HepG2 (cell line): ENCODE measurements at regions not wholly inside any gene's neighbourhood (a gene's known extent, or its start where the extent isn't known, plus 50 kb on each side); places are given as distances from the start of the nearest gene placed in this dataset.

Experiments used
- ATAC-seq: fragments of 200-7000 bp; cut with Tn5 transposase; 3 replicates; pipeline ENCODE4 v1.9.1; 2020; ENCODE audit warnings: mild to moderate bottlenecking, moderate library complexity
- BruUV-seq: library from RNA; stranded (reverse); fragments of 400-500 nt; replicated peaks from 2 replicates; lab custom pipeline; 2021; lab: Mats Ljungman, UMichigan
- CTCF ChIA-PET: fragments of 300-600 bp; formaldehyde crosslinking; extraction: SDS; loops from one replicate; lab custom pipeline; 2021; ENCODE audit warnings: low total read pairs, inconsistent platforms, low intra/inter-chr PET ratio; lab: Yijun Ruan, JAX
- POLR2A ChIA-PET: fragments of 350-600 bp; sonication (Branson Sonifier 250); formaldehyde crosslinking; loops from one replicate; lab custom pipeline; 2020; ENCODE audit warnings: antibody characterized with exemption, inconsistent platforms; lab: Yijun Ruan, JAX
- DNase-seq: peaks from one replicate; pipeline ENCODE4 v3.0.0-alpha.2; 2015; ENCODE audit warnings: low spot score
- FAIRE-seq: peaks from 3 replicates; lab custom pipeline; 2011; peaks lifted over from hg19 to GRCh38; lab: Jason Lieb, UNC
- H2AFZ ChIP-seq: one replicate; pipeline ENCODE4 v1.6.1; 2011; ENCODE audit warnings: low read length, inconsistent platforms
- H3K27ac ChIP-seq: fragments of 300-600 bp; 3 replicates; pipeline ENCODE4 v1.8.0; 2011; ENCODE audit warnings: mixed run types, mild to moderate bottlenecking, mixed read lengths, low read length, inconsistent platforms; ENCODE audit not compliant: insufficient read depth; ENCODE audit errors: extremely low read length
- H3K27me3 ChIP-seq, 2 experiments: fragments of 200-600 bp in 1 of 2; 2 replicates in 1 of 2; 3 replicates in 1 of 2; pipeline versions ENCODE4 v1.6.0 to v1.8.0; 2011; ENCODE audit warnings: low read length in 2 of 2, mild to moderate bottlenecking in 2 of 2, moderate library complexity in 2 of 2, inconsistent platforms in 1 of 2; ENCODE audit not compliant: insufficient read depth in 2 of 2, control insufficient read depth in 1 of 2
- H3K36me3 ChIP-seq, 2 experiments: fragments of 200-600 bp in 1 of 2; replicated peaks in 1 of 2; 2 replicates in 1 of 2; 3 replicates in 1 of 2; pipeline versions ENCODE4 v1.5.1 to v1.8.0; 2011; ENCODE audit warnings: low read length in 2 of 2, inconsistent platforms in 1 of 2; ENCODE audit not compliant: insufficient read depth in 2 of 2, control insufficient read depth in 1 of 2
- H3K4me1 ChIP-seq: 2 replicates; pipeline ENCODE4 v1.5.1; 2012; ENCODE audit warnings: low read length, inconsistent platforms; ENCODE audit not compliant: insufficient read depth
- H3K4me2 ChIP-seq: 2 replicates; pipeline ENCODE4 v1.6.0; 2011; ENCODE audit warnings: low read depth, low read length, inconsistent platforms
- H3K4me3 ChIP-seq, 3 experiments: fragments of 200-600 bp in 1 of 3; sonication (generic), shearing (Covaris generic) in 1 of 3; replicated peaks in 1 of 3; 2 replicates each; pipeline ENCODE4 v1.5.1; 2011 to 2016; ENCODE audit warnings: low read length in 3 of 3, inconsistent platforms in 2 of 3, low read depth in 2 of 3, mild to moderate bottlenecking in 2 of 3, control low read depth in 1 of 3, mixed read lengths in 1 of 3; ENCODE audit not compliant: insufficient read depth in 1 of 3
- H3K79me2 ChIP-seq: one replicate; pipeline ENCODE4 v1.6.1; 2011; ENCODE audit warnings: low read length, inconsistent platforms; ENCODE audit not compliant: insufficient read depth
- H3K9ac ChIP-seq: 2 replicates; pipeline ENCODE4 v1.6.0; 2011; ENCODE audit warnings: mild to moderate bottlenecking, low read depth, low read length, inconsistent platforms; ENCODE audit not compliant: insufficient read depth
- H3K9me3 ChIP-seq: 2 replicates; pipeline ENCODE4 v1.5.1; 2012; ENCODE audit warnings: mild to moderate bottlenecking, low read length
- H4K20me1 ChIP-seq: 2 replicates; pipeline ENCODE4 v1.6.0; 2011; ENCODE audit warnings: inconsistent platforms, mild to moderate bottlenecking, low read length, moderate library complexity; ENCODE audit not compliant: insufficient read depth
- BHLHE40 ChIP-seq: IDR thresholded peaks from 2 replicates; pipeline ENCODE4 v1.6.1; 2011; ENCODE audit warnings: low read length, improper control_type of control experiment
- GLI4 ChIP-seq: sonication (generic); formaldehyde crosslinking; IDR thresholded peaks from 2 replicates; pipeline ENCODE4 v1.5.1; 2020; ENCODE audit warnings: missing genetic modification reagents, mild to moderate bottlenecking, moderate library complexity, borderline replicate concordance
- HOXA3 ChIP-seq: sonication (generic); formaldehyde crosslinking; IDR thresholded peaks from 2 replicates; pipeline ENCODE4 v1.5.0; 2020; ENCODE audit warnings: missing genetic modification reagents
- MAF1 ChIP-seq: sonication (generic); formaldehyde crosslinking; IDR thresholded peaks from 2 replicates; pipeline ENCODE4 v1.5.0; 2020; ENCODE audit warnings: missing genetic modification reagents, borderline replicate concordance
- NFIB ChIP-seq: sonication (generic); formaldehyde crosslinking; IDR thresholded peaks from 2 replicates; pipeline ENCODE4 v1.9.0; 2021; ENCODE audit warnings: missing genetic modification reagents, mild to moderate bottlenecking, borderline replicate concordance
- PAWR ChIP-seq: sonication (generic); formaldehyde crosslinking; IDR thresholded peaks from 2 replicates; pipeline ENCODE4 v1.4.0; 2020; ENCODE audit warnings: missing genetic modification reagents, mild to moderate bottlenecking, borderline replicate concordance
- PHF20 ChIP-seq: sonication (generic); formaldehyde crosslinking; IDR thresholded peaks from 2 replicates; pipeline ENCODE4 v1.5.0; 2020; ENCODE audit warnings: mild to moderate bottlenecking, missing genetic modification reagents
- SAFB2 ChIP-seq: sonication (generic); formaldehyde crosslinking; IDR thresholded peaks from 2 replicates; pipeline ENCODE4 v1.5.1; 2020; ENCODE audit warnings: missing genetic modification reagents, low read depth, mild to moderate bottlenecking, borderline replicate concordance
- SRSF4 ChIP-seq: fragments of 200-400 bp; formaldehyde crosslinking; IDR thresholded peaks from one replicate; pipeline ENCODE4 v1.6.1; 2018; ENCODE audit warnings: mild to moderate bottlenecking, low read depth, low read length, moderate library complexity; ENCODE audit not compliant: poor library complexity, severe bottlenecking
- TAF1 ChIP-seq: sonication (generic); formaldehyde crosslinking; IDR thresholded peaks from 2 replicates; pipeline ENCODE4 v1.4.0; 2020; ENCODE audit warnings: missing genetic modification reagents
- ZBTB21 ChIP-seq: sonication (generic); formaldehyde crosslinking; IDR thresholded peaks from 2 replicates; pipeline ENCODE4 v1.4.0; 2020; ENCODE audit warnings: missing genetic modification reagents
- ZNF251 ChIP-seq: sonication (generic); formaldehyde crosslinking; IDR thresholded peaks from 2 replicates; pipeline ENCODE4 v1.9.0; 2021; ENCODE audit warnings: mild to moderate bottlenecking, missing genetic modification reagents
- ZNF33B ChIP-seq: sonication (generic); formaldehyde crosslinking; IDR thresholded peaks from 2 replicates; pipeline ENCODE4 v1.5.1; 2020; ENCODE audit warnings: mild to moderate bottlenecking, missing genetic modification reagents
- ZNF446 ChIP-seq: sonication (generic); formaldehyde crosslinking; IDR thresholded peaks from 2 replicates; pipeline ENCODE4 v1.5.0; 2020; ENCODE audit warnings: mild to moderate bottlenecking, missing genetic modification reagents
- WGBS: methylation state at CpG from one replicate; pipeline ENCODE4 v1.1.6; 2017; ENCODE audit warnings: low lambda C conversion rate; 5-methylcytosine and 5-hydroxymethylcytosine counted together
- in situ Hi-C: cut with HindIII; loops from 2 replicates; pipeline ENCODE4 v1.10.0; 2017; ENCODE audit warnings: low pct_unique_long_range_greater_than_20kb; ENCODE audit not compliant: extremely low pct_ligation_motif_present
- intact Hi-C: fragments of 100-400 bp; cut with micrococcal nuclease; formaldehyde crosslinking; loops from one replicate; pipeline ENCODE4 v1.10.0; 2022; ENCODE audit not compliant: unreplicated experiment

- no peak for TF ChIP-seq SRSF4
- no peak for TF ChIP-seq ZBTB21 (CRISPR knock-in tag)
- no peak for TF ChIP-seq TAF1 (CRISPR knock-in tag)
- TF ChIP-seq ZNF251 (CRISPR knock-in tag), result no peak
- TF ChIP-seq PHF20 (CRISPR knock-in tag), result no peak
- TF ChIP-seq NFIB (CRISPR knock-in tag), result no peak
- no peak for TF ChIP-seq MAF1 (CRISPR knock-in tag)
- no peak for TF ChIP-seq PAWR
- no peak for TF ChIP-seq HOXA3 (CRISPR knock-in tag)
Observed at GRCh38 chr7:10070899-10071298, 902.8 kb upstream of the PHF14 start (continued).

DNA sequence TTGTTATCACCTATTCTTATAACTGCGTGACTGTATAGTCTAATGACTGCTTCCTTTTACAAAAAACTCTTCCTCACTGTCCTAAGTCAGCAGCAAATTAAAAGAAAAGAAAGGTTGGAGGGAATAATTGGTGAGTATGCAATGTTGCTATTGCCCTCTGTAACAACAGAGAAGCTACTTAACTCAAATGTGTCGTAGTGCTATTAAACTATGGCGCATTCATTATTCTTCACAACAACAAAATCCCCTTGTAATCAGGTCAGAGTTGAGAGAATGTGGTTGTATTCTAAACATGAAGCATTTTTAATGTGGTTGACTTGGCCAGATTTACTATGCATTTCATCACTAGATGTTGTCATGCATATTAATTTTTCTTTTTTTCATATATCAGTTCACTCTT, 897.8 kb upstream of the PHF14 start:
- H3K9me3 ChIP-seq, result peaks cover 59% of the 10 kb centered on the region
- intact Hi-C loops, result no loop called here
- no peaks in the 10 kb centered on the region for H3K36me3 ChIP-seq
- no peak for ATAC-seq
- 51% methylated on average over 3 of the region's 3 CpGs for WGBS
- no peaks in the 10 kb centered on the region for H4K20me1 ChIP-seq
- no peak for TF ChIP-seq GLI4 (CRISPR knock-in tag)
- no peak for TF ChIP-seq ZNF33B (CRISPR knock-in tag)
- TF ChIP-seq SAFB2 (CRISPR knock-in tag), result no peak
- TF ChIP-seq ZNF446 (CRISPR knock-in tag), result no peak
- TF ChIP-seq BHLHE40, result no peak
- TF ChIP-seq, all 625 proteins: peak for 0
- Histone ChIP-seq H3K27me3 (no peaks in the 10 kb centered on the region), H3K4me1 (no peaks in the 10 kb centered on the region), H3K79me2 (no peaks in the 10 kb centered on the region), H3K27ac (no peak overlapping the region), H2AFZ (no peak overlapping the region), H3K4me2 (no peak overlapping the region), H3K4me3 (no peak overlapping the region), H3K9ac (no peak overlapping the region)
- DNase-seq (no peak), FAIRE-seq (no peak)
- ChIA-PET CTCF (no interaction called here), POLR2A (no interaction called here)
- in situ Hi-C loops, result no loop called here
- BruUV-seq, result no TSS peak
